Right forelimb (tissue), 1 donor: ENCODE measurements at regions not wholly inside any gene's neighbourhood (a gene's known extent, or its start where the extent isn't known, plus 50 kb on each side); places are given as distances from the start of the nearest gene placed in this dataset.

Experiments used
- DNase-seq: peaks from one replicate; pipeline ENCODE4 v3.0.0-alpha.2; 2018

DNA sequence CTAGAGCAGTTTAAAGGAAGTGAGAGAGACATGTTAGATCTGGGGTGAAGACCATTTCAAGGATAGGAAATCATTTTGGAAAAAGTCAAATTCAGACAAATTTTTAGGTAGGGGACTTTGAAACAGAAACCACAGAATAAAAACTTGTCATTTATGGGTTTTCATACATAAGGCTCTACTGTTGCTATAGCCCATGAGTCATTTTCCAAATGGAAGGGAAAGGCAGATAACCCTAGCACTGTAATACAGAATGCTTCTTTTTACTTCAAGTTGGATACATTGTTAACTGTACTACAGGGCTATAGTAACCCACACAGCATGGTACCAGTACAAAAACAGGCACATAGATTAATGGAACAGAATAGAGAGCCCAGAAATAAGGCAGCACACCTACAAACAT is 455.4 kb downstream of the EBF1 start:
- DNase-seq: no peak

DNA sequence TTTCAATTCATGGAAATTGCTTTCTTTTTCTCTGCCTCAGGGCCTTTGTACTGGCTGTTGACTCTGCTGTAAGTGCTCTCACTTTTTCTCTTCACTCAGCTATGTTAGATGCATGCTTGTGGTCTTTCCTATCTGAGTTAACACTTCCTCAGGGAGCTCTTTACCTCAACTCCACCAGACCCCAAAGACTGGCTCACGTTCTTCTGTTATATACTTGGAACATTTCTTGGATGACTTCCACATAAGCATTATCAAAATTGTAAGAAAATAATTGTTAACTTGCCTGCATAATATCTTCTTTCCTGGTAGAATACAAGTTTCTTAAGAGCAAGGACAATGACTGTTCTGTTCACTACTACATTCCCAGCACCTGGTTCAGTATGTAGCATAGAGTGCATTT is 455.9 kb downstream of the EBF1 start:
- no peak for DNase-seq

GRCh38 chr5:158642879-158643278 is 456.8 kb downstream of the EBF1 start:
- DNase-seq: no peak

- no peak for DNase-seq
Measured at GRCh38 chr5:158641016-158641415, 458.7 kb downstream of the EBF1 start.

DNA sequence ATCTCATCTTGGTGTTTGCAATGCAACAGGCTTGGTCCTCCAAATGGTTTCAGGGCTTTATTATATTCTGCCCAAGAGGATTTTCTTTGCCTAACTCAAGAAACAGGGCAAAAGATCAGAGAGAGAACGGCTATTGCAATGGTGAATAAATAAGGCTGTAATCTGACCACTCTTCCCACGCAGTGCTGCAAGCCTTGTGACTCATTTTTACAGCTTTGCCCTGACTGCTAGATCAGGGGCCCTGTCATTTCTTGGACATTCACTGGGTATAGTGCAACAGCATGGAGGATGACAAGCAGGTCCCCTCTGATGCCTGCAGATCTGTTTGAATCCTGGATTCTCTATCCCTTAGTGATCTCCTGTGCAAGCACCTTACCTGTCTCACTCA is 459.1 kb downstream of the EBF1 start:
- DNase-seq: no peak

DNA sequence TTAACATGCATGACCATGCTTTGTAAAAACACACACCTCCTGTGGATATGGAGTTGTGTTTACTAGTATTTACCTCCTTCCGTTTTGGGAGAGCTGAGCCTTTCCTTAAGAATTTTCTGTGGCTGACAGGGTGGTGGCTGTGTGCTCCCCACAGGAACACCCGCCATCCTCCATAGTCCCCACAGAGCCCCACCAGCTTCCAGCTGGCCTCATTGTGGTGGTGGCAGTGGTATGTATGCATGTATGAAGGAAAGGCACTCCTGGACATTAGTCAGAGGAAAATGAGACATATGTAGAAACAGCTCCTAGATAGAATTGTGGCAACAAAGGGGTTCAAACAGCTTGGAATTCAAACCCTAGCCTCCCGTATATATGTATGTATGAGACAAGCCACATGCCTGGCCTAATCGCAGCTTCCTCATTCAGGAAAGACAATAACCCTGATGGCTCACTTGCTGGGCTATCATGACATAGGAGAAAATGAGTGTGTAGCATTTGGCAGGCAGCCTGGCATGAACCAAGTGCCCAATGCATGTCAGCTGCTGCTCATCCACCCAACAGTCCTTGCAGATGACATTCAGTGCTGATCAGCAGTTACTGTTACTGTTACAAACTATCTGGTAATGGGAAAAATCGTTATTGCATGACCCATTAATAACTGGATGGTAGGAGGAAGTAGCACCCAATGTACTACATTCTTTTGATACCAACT is 459.7 kb downstream of the EBF1 start:
- no peak for DNase-seq

DNA sequence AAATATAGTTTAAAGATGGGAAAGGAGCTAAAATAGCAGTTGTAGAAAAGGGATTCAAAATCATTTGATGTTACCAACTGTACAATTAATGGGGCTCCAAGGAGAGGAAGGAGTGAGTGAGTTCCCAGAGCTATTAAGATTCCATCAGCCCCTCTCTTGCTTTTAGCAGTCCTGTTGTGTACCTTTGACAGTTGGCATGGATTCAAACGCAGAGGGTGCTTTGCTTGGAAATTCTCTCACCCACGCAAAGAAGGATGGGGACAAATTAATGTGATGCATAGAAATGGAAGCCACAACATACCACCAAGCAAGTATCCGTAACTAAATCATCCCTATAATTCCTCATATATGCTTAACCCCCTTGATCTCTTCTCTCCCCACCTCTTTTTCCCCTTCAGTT is 461.3 kb downstream of the EBF1 start:
- DNase-seq: no peak

DNA sequence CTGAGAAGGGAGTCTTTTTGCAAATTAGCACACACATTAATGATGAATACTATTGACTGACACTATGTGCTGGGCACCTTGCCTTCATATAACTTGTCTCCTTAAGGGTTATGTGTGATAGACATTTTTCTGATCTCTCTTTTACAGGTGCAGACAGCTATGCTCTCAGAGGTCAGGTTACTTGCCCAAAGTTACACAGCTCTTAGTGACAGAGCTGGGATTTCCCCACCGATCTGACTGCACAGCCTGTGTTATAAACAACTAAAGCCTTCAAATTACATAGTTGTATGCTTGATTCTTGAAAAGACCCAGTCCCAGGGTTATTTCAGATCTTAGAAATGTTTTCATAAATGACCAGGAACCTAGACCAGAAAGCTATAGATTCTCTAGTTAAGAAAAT is 462.7 kb downstream of the EBF1 start:
- no peak for DNase-seq

GRCh38 chr5:158635565-158635964 is 464.2 kb downstream of the EBF1 start:
- DNase-seq: no peak

GRCh38 chr5:158634714-158635113 is 465.0 kb downstream of the EBF1 start:
- no peak for DNase-seq

GRCh38 chr5:158629591-158630312 is 470.0 kb downstream of the EBF1 start:
- DNase-seq: no peak

GRCh38 chr5:158626718-158627117 is 473.0 kb downstream of the EBF1 start:
- no peak for DNase-seq

- DNase-seq: no peak
Measured at GRCh38 chr5:158623971-158624370, 475.7 kb downstream of the EBF1 start.

DNA sequence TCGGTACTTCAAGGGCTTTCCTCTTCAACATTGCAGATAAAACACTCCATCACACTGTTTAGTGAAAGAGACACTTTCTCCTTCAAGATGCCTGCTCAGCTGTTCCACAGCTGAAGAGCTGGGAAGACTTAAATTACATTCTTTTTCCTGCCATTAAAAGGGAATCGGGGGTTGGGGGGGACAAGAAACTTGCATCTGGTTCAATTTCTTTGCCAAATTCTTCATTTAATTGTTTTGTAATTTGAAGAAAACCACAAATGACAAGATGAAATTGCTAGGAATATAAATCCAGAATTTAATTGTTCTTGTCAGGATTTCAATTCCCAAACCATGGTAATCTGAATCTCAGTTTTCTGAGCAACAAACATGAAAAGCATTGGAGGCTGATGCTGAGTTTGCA is 478.3 kb downstream of the EBF1 start:
- DNase-seq: no peak

GRCh38 chr5:158619083-158619788 is 480.5 kb downstream of the EBF1 start:
- DNase-seq: no peak

DNA sequence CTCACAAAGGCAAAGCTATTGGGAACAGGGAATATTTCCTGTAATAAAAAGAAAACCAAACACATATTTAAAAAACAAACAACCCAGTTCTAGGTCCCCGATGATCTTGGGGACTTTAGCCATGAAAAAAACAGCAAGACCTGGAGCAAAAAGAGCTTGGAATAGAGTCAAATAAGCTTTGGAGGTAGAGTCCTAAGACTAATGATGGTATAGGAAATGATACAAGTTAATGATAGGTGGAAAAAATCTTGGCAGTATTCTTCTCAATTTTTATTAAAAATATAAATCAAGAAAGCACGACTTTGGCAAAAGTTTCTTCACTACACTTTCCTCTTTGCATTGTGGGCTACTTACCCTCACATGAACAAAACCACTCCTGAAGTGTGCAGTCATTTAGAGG is 481.5 kb downstream of the EBF1 start:
- DNase-seq: no peak

- no peak for DNase-seq
Measured at GRCh38 chr5:158616707-158617106, 483.0 kb downstream of the EBF1 start.

DNA sequence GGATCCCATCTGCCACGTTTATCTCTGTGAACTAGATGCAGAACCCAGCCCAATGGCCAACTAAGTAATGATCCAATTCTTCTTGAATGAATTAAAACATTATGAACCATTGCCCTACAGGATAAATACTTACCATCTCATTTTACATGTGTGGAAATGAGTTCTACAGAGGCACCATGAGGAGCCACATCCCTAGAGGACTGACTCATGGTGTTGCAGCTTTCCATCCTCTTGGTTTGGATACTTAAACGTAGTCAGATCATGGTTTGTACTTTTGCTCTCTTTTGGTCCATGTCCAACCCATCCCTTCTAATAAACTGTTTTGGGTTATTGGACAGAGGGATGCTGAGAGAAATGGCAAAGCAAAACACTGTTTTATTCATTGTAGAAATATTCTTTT is 484.8 kb downstream of the EBF1 start:
- DNase-seq: no peak

- DNase-seq: no peak
Measured at GRCh38 chr5:158611581-158611980, 488.1 kb downstream of the EBF1 start.

DNA sequence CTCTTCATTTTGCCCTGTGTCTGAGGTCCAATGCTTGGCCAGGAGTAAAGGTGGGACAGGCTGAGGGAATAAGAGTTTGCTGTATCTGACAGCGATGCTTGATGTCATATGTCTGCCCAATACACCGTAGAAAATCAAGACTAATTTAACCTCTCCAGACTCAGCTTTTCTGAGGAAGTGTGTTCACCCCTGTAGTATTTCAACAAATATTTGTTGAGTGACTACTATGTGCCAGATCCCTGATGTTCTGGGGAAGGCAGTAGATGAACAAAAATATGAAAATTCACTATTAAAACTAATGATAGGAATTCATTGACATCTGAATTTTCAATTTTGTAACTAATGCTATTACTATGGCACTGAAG is 489.7 kb downstream of the EBF1 start:
- DNase-seq: no peak

DNA sequence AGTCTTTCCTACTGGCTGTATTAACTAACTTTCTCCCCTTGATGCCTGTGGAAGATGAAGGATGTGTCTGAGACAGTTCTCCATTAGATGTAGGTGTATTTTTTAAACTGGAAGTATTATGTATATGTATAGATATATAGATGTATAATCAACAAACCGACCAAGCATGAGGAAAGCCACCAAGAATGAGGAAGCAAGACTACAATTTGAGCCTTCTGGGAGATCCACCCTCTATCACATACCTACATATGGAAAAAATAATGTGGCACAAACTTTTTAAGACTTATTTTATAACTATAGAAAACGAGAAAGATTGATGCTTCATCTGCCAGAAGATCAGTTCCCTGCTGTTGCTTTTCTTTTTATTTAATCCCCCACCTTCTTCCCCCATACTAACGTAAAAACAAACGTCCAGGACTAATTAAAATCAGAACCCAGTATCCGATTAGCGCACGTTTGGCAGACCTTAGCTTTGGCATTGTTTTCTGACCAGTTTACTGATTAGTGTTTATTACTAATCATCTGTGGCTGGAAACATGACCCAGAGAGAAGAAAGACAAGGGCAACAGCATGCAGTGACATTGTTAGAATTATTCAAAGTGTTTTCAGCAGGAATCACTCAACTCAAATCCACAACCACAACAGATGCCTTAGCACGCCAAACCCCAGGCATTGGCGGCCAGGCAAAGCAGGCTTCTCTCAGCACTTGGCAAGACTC is 490.2 kb downstream of the EBF1 start:
- no peak for DNase-seq

GRCh38 chr5:158607088-158607487 is 492.6 kb downstream of the EBF1 start:
- no peak for DNase-seq

- no peak for DNase-seq
Measured at GRCh38 chr5:158606233-158606632, 493.5 kb downstream of the EBF1 start.

DNA sequence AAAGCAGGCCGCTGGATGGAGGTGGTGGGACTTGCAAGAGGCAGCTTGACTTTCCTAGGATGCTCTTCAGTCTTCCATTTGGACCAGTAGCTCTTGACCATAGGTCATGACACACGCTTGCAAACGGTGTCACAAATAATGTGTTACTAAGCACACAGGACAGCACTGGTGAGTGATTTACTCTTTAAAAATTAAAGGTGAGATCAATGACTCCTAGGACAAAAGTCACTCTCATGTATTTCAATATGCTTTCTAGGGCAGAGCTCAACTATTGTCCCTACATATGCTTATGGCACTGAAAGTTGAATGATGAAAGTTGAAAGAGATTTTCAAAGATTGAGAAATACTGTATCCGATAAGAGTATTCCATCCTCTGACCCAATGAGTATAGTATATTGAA is 496.7 kb downstream of the EBF1 start:
- DNase-seq: no peak
